ENCODE measurements at regions not wholly inside any gene's neighbourhood (a gene's known extent, or its start where the extent isn't known, plus 50 kb on each side); places are given as distances from the start of the nearest gene placed in this dataset.

- in situ Hi-C loops (cut with HindIII; ENCODE audit: low sequenced_read_pairs), result no loop called here
Measured at GRCh38 chr3:177471733-177472480, 274.6 kb upstream of the TBL1XR1 start.

GRCh38 chr3:177473184-177473583 is 275.9 kb upstream of the TBL1XR1 start:
- in situ Hi-C loops (cut with HindIII; ENCODE audit: low sequenced_read_pairs), result no loop called here

- in situ Hi-C loops (cut with HindIII; ENCODE audit: low sequenced_read_pairs), result no loop called here
Measured at GRCh38 chr3:177473903-177474302, 276.6 kb upstream of the TBL1XR1 start.

- in situ Hi-C loops (cut with HindIII; ENCODE audit: low sequenced_read_pairs), result loop anchor here (25.0 kb wide), 1 partner anchor 312 kb away; no protein-coding TSS in a partner anchor
Measured at GRCh38 chr3:177474652-177475355, 277.5 kb upstream of the TBL1XR1 start.

GRCh38 chr3:177475356-177475665 is 278.0 kb upstream of the TBL1XR1 start:
- in situ Hi-C loops (cut with HindIII; ENCODE audit: low sequenced_read_pairs), result loop anchor here (25.0 kb wide), 1 partner anchor 312 kb away; no protein-coding TSS in a partner anchor

GRCh38 chr3:177476495-177476894 is 279.2 kb upstream of the TBL1XR1 start:
- in situ Hi-C loops (cut with HindIII; ENCODE audit: low sequenced_read_pairs), result loop anchor here (25.0 kb wide), 1 partner anchor 311 kb away; no protein-coding TSS in a partner anchor

GRCh38 chr3:177476921-177477435 is 279.7 kb upstream of the TBL1XR1 start:
- in situ Hi-C loops (cut with HindIII; ENCODE audit: low sequenced_read_pairs), result loop anchor here (25.0 kb wide), 1 partner anchor 310 kb away; no protein-coding TSS in a partner anchor

GRCh38 chr3:177478170-177478867 is 281.0 kb upstream of the TBL1XR1 start:
- in situ Hi-C loops (cut with HindIII; ENCODE audit: low sequenced_read_pairs), result loop anchor here (25.0 kb wide), 1 partner anchor 309 kb away; no protein-coding TSS in a partner anchor

- in situ Hi-C loops (cut with HindIII; ENCODE audit: low sequenced_read_pairs), result loop anchor here (25.0 kb wide), 1 partner anchor 308 kb away; no protein-coding TSS in a partner anchor
Measured at GRCh38 chr3:177479630-177480029, 282.3 kb upstream of the TBL1XR1 start.

GRCh38 chr3:177481329-177481728 is 284.0 kb upstream of the TBL1XR1 start:
- in situ Hi-C loops (cut with HindIII; ENCODE audit: low sequenced_read_pairs), result loop anchor here (25.0 kb wide), 1 partner anchor 306 kb away; no protein-coding TSS in a partner anchor

GRCh38 chr3:177482048-177482691 is 284.9 kb upstream of the TBL1XR1 start:
- in situ Hi-C loops (cut with HindIII; ENCODE audit: low sequenced_read_pairs), result loop anchor here (25.0 kb wide), 1 partner anchor 305 kb away; no protein-coding TSS in a partner anchor

GRCh38 chr3:177483182-177483967 is 286.1 kb upstream of the TBL1XR1 start:
- in situ Hi-C loops (cut with HindIII; ENCODE audit: low sequenced_read_pairs), result loop anchor here (25.0 kb wide), 1 partner anchor 304 kb away; no protein-coding TSS in a partner anchor

GRCh38 chr3:177484206-177484605 is 286.9 kb upstream of the TBL1XR1 start:
- in situ Hi-C loops (cut with HindIII; ENCODE audit: low sequenced_read_pairs), result loop anchor here (25.0 kb wide), 1 partner anchor 303 kb away; no protein-coding TSS in a partner anchor

GRCh38 chr3:177484926-177485325 is 287.6 kb upstream of the TBL1XR1 start:
- in situ Hi-C loops (cut with HindIII; ENCODE audit: low sequenced_read_pairs), result loop anchor here (25.0 kb wide), 1 partner anchor 302 kb away; no protein-coding TSS in a partner anchor

GRCh38 chr3:177487635-177488186 is 290.4 kb upstream of the TBL1XR1 start:
- in situ Hi-C loops (cut with HindIII; ENCODE audit: low sequenced_read_pairs), result loop anchor here (25.0 kb wide), 1 partner anchor 300 kb away; no protein-coding TSS in a partner anchor

- in situ Hi-C loops (cut with HindIII; ENCODE audit: low sequenced_read_pairs), result loop anchor here (25.0 kb wide), 1 partner anchor 299 kb away; no protein-coding TSS in a partner anchor
Measured at GRCh38 chr3:177488740-177489139, 291.5 kb upstream of the TBL1XR1 start.

GRCh38 chr3:177490626-177491025 is 293.3 kb upstream of the TBL1XR1 start:
- in situ Hi-C loops (cut with HindIII; ENCODE audit: low sequenced_read_pairs), result loop anchor here (25.0 kb wide), 1 partner anchor 297 kb away; no protein-coding TSS in a partner anchor

- in situ Hi-C loops (cut with HindIII; ENCODE audit: low sequenced_read_pairs), result loop anchor here (25.0 kb wide), 1 partner anchor 296 kb away; no protein-coding TSS in a partner anchor
Measured at GRCh38 chr3:177491296-177492032, 294.2 kb upstream of the TBL1XR1 start.

Measured in DLD1 (cell line).